HCT116 (cell line): ENCODE measurements at regions not wholly inside any gene's neighbourhood (a gene's known extent, or its start where the extent isn't known, plus 50 kb on each side); places are given as distances from the start of the nearest gene placed in this dataset.

Source experiments
- ATAC-seq: fragments of 200-7000 bp; cut with Tn5 transposase; 2 replicates; pipeline ENCODE4 v1.9.1; 2020; ENCODE audit warnings: mild to moderate bottlenecking, moderate library complexity
- BruUV-seq: library from RNA; stranded (reverse); fragments of 400-500 nt; replicated peaks from 2 replicates; lab custom pipeline; 2021; lab: Mats Ljungman, UMichigan
- CTCF ChIA-PET: fragments of 300-600 bp; sonication (Branson Sonifier 250); formaldehyde crosslinking; loops from one replicate; lab custom pipeline; 2021; ENCODE audit warnings: antibody characterized with exemption; lab: Charles Lee
- POLR2A ChIA-PET: fragments of 300-600, 350-600 bp; sonication (Branson Sonifier 250); formaldehyde crosslinking; loops from one replicate; lab custom pipeline; 2021; ENCODE audit warnings: antibody characterized with exemption; lab: Charles Lee
- RAD21 ChIA-PET, 2 experiments: fragments of 300-600 bp; sonication (Branson Sonifier 250); formaldehyde crosslinking; loops; one replicate each; lab custom pipeline; 2023; ENCODE audit warnings: low total read pairs in 2 of 2; ENCODE audit not compliant: uncharacterized antibody in 2 of 2, unreplicated experiment in 2 of 2, low non-redundant PET in 1 of 2; lab: Charles Lee
- DNase-seq: peaks from one replicate; pipeline ENCODE4 v3.0.0-alpha.2; 2010; ENCODE audit warnings: low read depth, low spot score
- H2AFZ ChIP-seq: fragments of 200-600 bp; shearing (Covaris generic), sonication (generic); 2 replicates; pipeline ENCODE4 v1.6.1; 2017; ENCODE audit warnings: low read depth, mixed run types, mixed read lengths, antibody characterized with exemption, low read length; ENCODE audit not compliant: poor library complexity, severe bottlenecking
- H3K27ac ChIP-seq: 2 replicates; pipeline ENCODE4 v1.5.1; 2012; ENCODE audit warnings: low read depth, low read length
- H3K27me3 ChIP-seq: fragments of 200-600 bp; sonication (generic); 2 replicates; pipeline ENCODE4 v1.6.1; 2016; ENCODE audit warnings: mixed run types, low read length, mixed read lengths; ENCODE audit not compliant: insufficient read depth
- H3K36me3 ChIP-seq, 2 experiments: fragments of 200-500 bp in 1 of 2; fragments of 200-600 bp in 1 of 2; sonication (Bioruptor generic) in 1 of 2; sonication (generic) in 1 of 2; 2 replicates each; pipeline versions ENCODE4 v1.5.1 to v1.6.1; 2014 to 2016; ENCODE audit warnings: low read length in 2 of 2, inconsistent platforms in 1 of 2, mixed read lengths in 1 of 2, mixed run types in 1 of 2; ENCODE audit not compliant: insufficient read depth in 2 of 2, control insufficient read depth in 1 of 2
- H3K4me1 ChIP-seq, 2 experiments: fragments of 200-600 bp in 1 of 2; sonication (generic) in 1 of 2; 2 replicates each; pipeline versions ENCODE4 v1.5.1 to v1.6.1; 2012 to 2017; ENCODE audit warnings: low read length in 2 of 2, inconsistent platforms in 1 of 2, mild to moderate bottlenecking in 1 of 2, mixed read lengths in 1 of 2, mixed run types in 1 of 2, moderate library complexity in 1 of 2; ENCODE audit not compliant: insufficient read depth in 2 of 2, control insufficient read depth in 1 of 2
- H3K4me2 ChIP-seq: fragments of 200-600 bp; sonication (generic); 2 replicates; pipeline ENCODE4 v1.6.1; 2017; ENCODE audit warnings: mixed run types, low read length, mixed read lengths
- H3K4me3 ChIP-seq, 2 experiments: fragments of 200-600 bp in 1 of 2; sonication (generic) in 1 of 2; replicated peaks in 1 of 2; 2 replicates each; pipeline ENCODE4 v1.5.1; 2011 to 2016; ENCODE audit warnings: low read length in 2 of 2, control low read depth in 1 of 2, low read depth in 1 of 2, mild to moderate bottlenecking in 1 of 2, mixed read lengths in 1 of 2, mixed run types in 1 of 2
- H3K79me2 ChIP-seq: fragments of 200-600 bp; sonication (generic); 2 replicates; pipeline ENCODE4 v1.6.1; 2017; ENCODE audit warnings: mild to moderate bottlenecking, mixed run types, low read length, moderate library complexity, mixed read lengths; ENCODE audit not compliant: insufficient read depth
- H3K9ac ChIP-seq: fragments of 200-600 bp; sonication (generic); 2 replicates; pipeline ENCODE4 v1.6.1; 2016; ENCODE audit warnings: low read length, mixed read lengths
- H3K9me2 ChIP-seq: fragments of 200-600 bp; sonication (generic), shearing (Covaris generic); 2 replicates; pipeline ENCODE4 v1.6.1; 2017; ENCODE audit warnings: mixed run types, mild to moderate bottlenecking, moderate library complexity; ENCODE audit not compliant: insufficient read depth
- H3K9me3 ChIP-seq, 2 experiments: fragments of 200-500 bp in 1 of 2; fragments of 200-600 bp in 1 of 2; sonication (Bioruptor generic) in 1 of 2; sonication (generic) in 1 of 2; 2 replicates each; pipeline ENCODE4 v1.6.1; 2014 to 2017; ENCODE audit warnings: low read length in 2 of 2, mixed read lengths in 2 of 2, inconsistent platforms in 1 of 2, low read depth in 1 of 2, mild to moderate bottlenecking in 1 of 2, mixed run types in 1 of 2, moderate library complexity in 1 of 2; ENCODE audit not compliant: control insufficient read depth in 1 of 2, insufficient read depth in 1 of 2
- H4K20me1 ChIP-seq: fragments of 200-600 bp; sonication (generic), shearing (Covaris generic); 2 replicates; pipeline ENCODE4 v1.6.1; 2017; ENCODE audit warnings: mixed run types, mild to moderate bottlenecking, moderate library complexity; ENCODE audit not compliant: insufficient read depth
- CEBPB ChIP-seq: IDR thresholded peaks from 2 replicates; pipeline ENCODE4 v1.6.1; 2012; ENCODE audit warnings: low read depth
- ELF1 ChIP-seq: IDR thresholded peaks from 2 replicates; pipeline ENCODE4 v1.6.1; 2012; ENCODE audit warnings: low read depth, borderline replicate concordance
- EZH2 ChIP-seq: fragments of 200-600 bp; sonication (generic); IDR thresholded peaks from 2 replicates; pipeline ENCODE4 v1.6.1; 2017; ENCODE audit warnings: antibody characterized with exemption, mixed run types
- POLR2A ChIP-seq: IDR thresholded peaks from 2 replicates; pipeline ENCODE4 v1.7.0; 2011; ENCODE audit warnings: borderline replicate concordance; ENCODE audit not compliant: insufficient read depth, insufficient read length; ENCODE audit errors: extremely low read depth
- SIN3A ChIP-seq: IDR thresholded peaks from 2 replicates; pipeline ENCODE4 v1.6.1; 2012; ENCODE audit warnings: low read depth
- SP1 ChIP-seq: IDR thresholded peaks from 2 replicates; pipeline ENCODE4 v1.6.1; 2012; ENCODE audit warnings: low read depth
- YY1 ChIP-seq: IDR thresholded peaks from 2 replicates; pipeline ENCODE4 v1.6.1; 2011; ENCODE audit warnings: low read length, low read depth, moderate library complexity, mild to moderate bottlenecking; ENCODE audit not compliant: insufficient replicate concordance; ENCODE audit errors: extremely low read depth
- ZFX ChIP-seq: fragments of 450-650 bp; IDR thresholded peaks from 2 replicates; pipeline ENCODE4 v1.6.1; 2017
- ZNF274 ChIP-seq: fragments of 200-500 bp; sonication (Bioruptor generic); IDR thresholded peaks from 2 replicates; pipeline ENCODE4 v1.6.1; 2014; ENCODE audit warnings: mild to moderate bottlenecking, low read depth, low read length, inconsistent platforms
- intact Hi-C: fragments of 100-400 bp; cut with micrococcal nuclease; formaldehyde crosslinking; loops from 2 replicates; pipeline ENCODE4 v1.10.0; 2022
- TF ChIP-seq, protein P1 (sequence below): IDR thresholded peaks from 2 replicates; pipeline ENCODE4 v1.6.1; 2012; ENCODE audit warnings: low read depth

DNA sequence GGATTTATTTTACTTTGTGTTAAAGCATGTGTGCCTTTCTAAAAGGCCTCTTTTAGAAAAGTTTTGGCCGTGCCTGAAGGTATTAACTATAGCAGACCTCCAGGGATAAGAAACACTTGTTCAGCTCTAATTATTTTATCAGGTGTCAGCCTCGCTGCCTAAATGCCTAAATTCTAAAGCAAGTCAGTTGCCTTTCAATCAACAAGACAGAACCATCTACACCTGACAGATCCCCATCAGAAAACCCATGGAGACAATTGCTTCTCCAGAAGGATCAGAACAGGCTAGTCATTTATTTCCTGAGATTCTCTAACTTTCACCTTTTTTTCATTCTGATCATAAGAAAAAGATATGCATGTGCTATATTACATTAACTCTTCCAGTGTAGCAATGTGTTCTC, 171.4 kb upstream of the GPC6 start:
- Histone ChIP-seq H3K4me3 (no peak overlapping the region), H3K9me2 (no peaks in the 10 kb centered on the region), H3K9ac (no peak overlapping the region), H3K4me2 (no peak overlapping the region), H3K27ac (no peak overlapping the region), H3K79me2 (no peaks in the 10 kb centered on the region), H3K36me3 (no peaks in the 10 kb centered on the region), H3K9me3 (peaks cover 7 to 9% of the 10 kb centered on the region in 2 experiments; a peak in 2 of 4 replicates), H3K27me3 (no peaks in the 10 kb centered on the region), H4K20me1 (no peaks in the 10 kb centered on the region), H3K4me1 (no peaks in the 10 kb centered on the region), H2AFZ (no peak overlapping the region)
- RAD21 ChIA-PET: no interaction called here
- ATAC-seq: no peak
- POLR2A ChIA-PET: no interaction called here
- CTCF ChIA-PET: no interaction called here
- BruUV-seq: no TSS peak
- DNase-seq: no peak
- intact Hi-C loops: no loop called here
- no peak for TF ChIP-seq ZFX
- TF ChIP-seq, protein P1, sequence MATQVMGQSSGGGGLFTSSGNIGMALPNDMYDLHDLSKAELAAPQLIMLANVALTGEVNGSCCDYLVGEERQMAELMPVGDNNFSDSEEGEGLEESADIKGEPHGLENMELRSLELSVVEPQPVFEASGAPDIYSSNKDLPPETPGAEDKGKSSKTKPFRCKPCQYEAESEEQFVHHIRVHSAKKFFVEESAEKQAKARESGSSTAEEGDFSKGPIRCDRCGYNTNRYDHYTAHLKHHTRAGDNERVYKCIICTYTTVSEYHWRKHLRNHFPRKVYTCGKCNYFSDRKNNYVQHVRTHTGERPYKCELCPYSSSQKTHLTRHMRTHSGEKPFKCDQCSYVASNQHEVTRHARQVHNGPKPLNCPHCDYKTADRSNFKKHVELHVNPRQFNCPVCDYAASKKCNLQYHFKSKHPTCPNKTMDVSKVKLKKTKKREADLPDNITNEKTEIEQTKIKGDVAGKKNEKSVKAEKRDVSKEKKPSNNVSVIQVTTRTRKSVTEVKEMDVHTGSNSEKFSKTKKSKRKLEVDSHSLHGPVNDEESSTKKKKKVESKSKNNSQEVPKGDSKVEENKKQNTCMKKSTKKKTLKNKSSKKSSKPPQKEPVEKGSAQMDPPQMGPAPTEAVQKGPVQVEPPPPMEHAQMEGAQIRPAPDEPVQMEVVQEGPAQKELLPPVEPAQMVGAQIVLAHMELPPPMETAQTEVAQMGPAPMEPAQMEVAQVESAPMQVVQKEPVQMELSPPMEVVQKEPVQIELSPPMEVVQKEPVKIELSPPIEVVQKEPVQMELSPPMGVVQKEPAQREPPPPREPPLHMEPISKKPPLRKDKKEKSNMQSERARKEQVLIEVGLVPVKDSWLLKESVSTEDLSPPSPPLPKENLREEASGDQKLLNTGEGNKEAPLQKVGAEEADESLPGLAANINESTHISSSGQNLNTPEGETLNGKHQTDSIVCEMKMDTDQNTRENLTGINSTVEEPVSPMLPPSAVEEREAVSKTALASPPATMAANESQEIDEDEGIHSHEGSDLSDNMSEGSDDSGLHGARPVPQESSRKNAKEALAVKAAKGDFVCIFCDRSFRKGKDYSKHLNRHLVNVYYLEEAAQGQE: no peak
- TF ChIP-seq POLR2A: no peak
- TF ChIP-seq CEBPB: no peak
- no peak for TF ChIP-seq SP1
- TF ChIP-seq YY1: no peak
- TF ChIP-seq ZNF274: no peak

DNA sequence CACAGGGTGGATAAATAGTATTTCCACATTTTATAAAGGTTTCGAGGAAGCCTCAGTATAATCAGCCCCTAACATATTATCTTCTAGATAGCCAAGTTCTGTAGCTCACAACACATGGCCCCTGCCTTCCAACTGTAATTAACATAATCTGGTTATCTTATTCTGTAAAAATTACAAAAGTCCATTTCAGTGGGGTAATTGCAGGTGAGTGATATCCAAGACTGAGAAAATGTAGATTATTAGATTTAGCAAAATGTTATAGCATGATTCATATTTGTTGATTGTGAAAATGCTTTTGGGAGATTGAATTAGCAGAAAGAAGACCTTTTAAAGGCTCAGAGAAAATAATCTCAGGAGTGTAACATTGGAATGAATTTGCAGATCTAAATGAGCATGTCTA, 168.3 kb upstream of the GPC6 start:
- BruUV-seq: no TSS peak
- no peak overlapping the region for H3K27ac ChIP-seq
- peaks cover 6 to 12% of the 10 kb centered on the region in 2 experiments; a peak in 2 of 4 replicates for H3K9me3 ChIP-seq
- POLR2A ChIA-PET: no interaction called here
- H4K20me1 ChIP-seq: no peaks in the 10 kb centered on the region
- H3K36me3 ChIP-seq: no peaks in the 10 kb centered on the region
- CTCF ChIA-PET: no interaction called here
- RAD21 ChIA-PET: no interaction called here
- no peak overlapping the region for H2AFZ ChIP-seq
- no peak for DNase-seq
- no peaks in the 10 kb centered on the region for H3K4me1 ChIP-seq
- no peaks in the 10 kb centered on the region for H3K27me3 ChIP-seq
- no peaks in the 10 kb centered on the region for H3K9me2 ChIP-seq
- no peak overlapping the region for H3K4me3 ChIP-seq
- TF ChIP-seq ELF1: no peak
- TF ChIP-seq, protein P1: no peak
- no peak for TF ChIP-seq EZH2
- no peak for TF ChIP-seq SIN3A
- no peak overlapping the region for H3K4me2 ChIP-seq
- ATAC-seq: no peak
- no peaks in the 10 kb centered on the region for H3K79me2 ChIP-seq
- no peak overlapping the region for H3K9ac ChIP-seq
- intact Hi-C loops: no loop called here
